GM21367 (cell line): ENCODE measurements at regions not wholly inside any gene's neighbourhood (a gene's known extent, or its start where the extent isn't known, plus 50 kb on each side); places are given as distances from the start of the nearest gene placed in this dataset.
"Not testable (repeated sequence)": the region's sequence is repeated elsewhere in the genome, so short reads cannot be mapped to it uniquely, and the experiment has no call there.

Experiments used
- ATAC-seq: cut with Tn5 transposase; IDR thresholded peaks from one replicate; pipeline ENCODE4 v1.9.1; 2021; ENCODE audit not compliant: unreplicated experiment

- ATAC-seq, result no peak
These were observed 993.5 kb upstream of the SEMA6A start for GRCh38 chr5:117568126-117568525.

DNA sequence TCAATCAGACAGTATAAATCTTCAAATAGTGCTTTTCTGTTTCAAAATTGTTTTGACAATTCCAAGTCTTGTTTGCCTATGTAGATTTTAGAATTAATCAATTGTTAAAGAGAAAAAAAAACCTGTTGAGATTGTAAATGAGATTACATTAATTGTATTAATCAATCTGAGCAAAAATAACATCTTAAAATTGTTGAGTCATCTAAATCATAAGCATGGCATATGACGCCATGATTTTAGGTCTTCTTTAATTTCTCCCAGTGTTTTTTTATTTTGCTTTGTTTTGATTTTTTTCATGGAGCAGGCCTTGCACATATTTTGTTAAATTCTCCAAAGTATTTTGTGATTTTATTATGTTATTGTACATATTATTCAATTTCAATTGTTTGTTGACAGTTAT, 988.0 kb upstream of the SEMA6A start:
- ATAC-seq, result no peak

- no peak for ATAC-seq
These were observed 986.9 kb upstream of the SEMA6A start for GRCh38 chr5:117561531-117561930.

DNA sequence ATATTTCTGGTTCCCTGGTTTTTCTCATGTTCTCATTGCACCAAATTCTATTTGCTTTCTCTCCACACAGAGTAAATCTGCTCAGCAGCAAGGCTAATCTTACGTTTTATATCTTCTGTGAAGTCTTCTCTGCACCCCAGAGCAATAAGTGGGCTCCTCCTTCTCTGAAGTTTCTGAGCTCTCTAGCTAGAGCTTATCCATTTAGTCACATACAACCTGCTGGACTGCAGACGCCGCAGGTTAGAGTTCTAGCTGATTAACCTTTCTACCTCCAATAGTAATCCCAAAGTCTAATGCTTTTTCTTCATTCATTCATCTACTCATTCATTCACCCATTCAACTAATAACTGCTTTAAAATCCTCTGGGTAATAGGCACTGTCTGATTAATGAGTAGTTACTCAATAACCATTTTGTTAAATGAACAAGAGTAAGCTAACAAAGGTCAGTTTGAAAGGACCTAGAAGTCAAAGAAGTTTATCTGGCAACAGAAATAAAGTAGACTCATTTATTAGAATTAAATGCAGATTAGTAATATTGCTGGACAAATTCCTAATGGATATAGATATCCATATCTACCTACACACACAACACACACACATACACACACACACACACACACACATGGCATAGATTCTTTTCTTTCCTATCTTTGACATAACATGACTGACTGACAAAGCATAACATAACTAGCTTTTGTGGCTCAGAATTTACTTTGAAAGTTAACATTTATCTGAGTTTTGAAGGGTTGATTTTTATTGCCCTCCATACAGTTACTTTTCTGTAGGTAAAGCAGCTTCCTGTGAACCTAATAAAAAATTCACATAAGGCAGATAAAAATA, 984.6 kb upstream of the SEMA6A start:
- no peak for ATAC-seq

GRCh38 chr5:117551236-117551635, 976.6 kb upstream of the SEMA6A start:
- ATAC-seq, result no peak

GRCh38 chr5:117547192-117547591, 972.6 kb upstream of the SEMA6A start:
- ATAC-seq, result no peak

DNA sequence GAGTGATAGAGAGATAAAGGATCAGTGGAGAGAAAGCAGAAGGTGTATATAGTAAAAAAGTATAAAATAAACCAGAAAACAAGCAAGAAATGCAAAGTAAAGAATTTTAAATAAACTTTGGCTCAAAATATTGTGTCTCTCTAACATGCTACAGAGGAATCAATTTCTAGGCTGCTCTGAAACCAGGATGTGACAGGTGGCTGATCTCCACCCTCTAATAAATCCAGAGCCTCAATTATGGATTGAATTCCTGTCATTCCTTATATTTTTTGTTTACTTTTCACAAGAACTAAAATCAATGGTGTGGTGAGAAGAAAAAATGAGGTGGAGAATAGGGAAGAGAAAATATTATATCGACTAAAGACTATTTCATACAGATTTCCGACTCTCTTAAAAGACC, 965.1 kb upstream of the SEMA6A start:
- no peak for ATAC-seq

- no peak for ATAC-seq
These were observed 959.2 kb upstream of the SEMA6A start for GRCh38 chr5:117533792-117534191.

DNA sequence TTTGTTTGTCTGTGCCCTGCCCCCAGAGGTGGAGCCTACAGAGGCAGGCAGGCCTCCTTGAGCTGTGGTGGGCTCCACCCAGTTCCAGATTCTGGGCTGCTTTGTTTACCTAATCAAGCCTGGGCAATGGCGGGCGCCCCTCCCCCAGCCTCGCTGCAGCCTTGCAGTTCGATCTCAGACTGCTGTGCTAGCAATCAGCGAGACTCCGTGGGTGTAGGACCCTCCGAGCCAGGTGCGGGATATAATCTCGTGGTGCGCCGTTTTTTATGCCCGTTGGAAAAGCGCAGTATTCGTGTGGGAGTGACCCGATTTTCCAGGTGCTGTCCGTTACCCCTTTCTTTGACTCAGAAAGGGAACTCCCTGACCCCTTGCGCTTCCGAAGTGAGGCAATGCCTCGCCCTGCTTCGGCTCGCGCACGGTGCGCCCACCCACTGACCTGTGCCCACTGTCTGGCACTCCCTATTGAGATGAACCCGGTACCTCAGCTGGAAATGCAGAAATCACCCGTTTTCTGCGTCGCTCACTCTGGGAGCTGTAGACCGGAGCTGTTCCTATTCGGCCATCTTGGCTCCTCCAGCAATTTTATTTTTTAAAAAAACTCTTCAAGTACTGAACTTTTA, 958.5 kb upstream of the SEMA6A start:
- ATAC-seq, result not testable (repeated sequence)

DNA sequence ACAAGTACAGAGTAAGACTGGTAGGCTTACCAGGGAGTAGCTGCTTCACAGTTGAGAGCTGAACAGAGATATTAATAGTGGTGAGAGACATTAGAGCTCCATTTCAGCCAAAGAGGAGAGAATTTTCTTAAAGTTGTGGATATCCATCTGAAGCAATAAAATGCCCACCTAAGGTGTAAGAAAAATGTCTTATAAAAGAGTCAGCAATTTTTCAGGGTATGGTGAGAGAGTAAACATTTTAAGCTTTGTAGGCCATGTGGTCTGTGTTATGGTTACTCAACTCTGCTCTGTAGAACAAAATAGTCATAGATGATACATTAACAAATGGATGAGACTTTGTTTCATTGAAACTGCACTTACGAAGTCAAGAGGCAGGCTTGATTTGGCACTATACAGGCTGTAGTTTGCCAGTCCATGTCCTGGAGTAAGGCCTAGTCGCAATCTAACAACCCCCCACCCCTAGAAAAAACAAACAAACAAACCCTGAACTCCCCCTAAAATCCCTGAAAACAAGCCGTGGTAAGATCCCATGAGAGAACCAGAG, 945.4 kb upstream of the SEMA6A start:
- ATAC-seq, result no peak

DNA sequence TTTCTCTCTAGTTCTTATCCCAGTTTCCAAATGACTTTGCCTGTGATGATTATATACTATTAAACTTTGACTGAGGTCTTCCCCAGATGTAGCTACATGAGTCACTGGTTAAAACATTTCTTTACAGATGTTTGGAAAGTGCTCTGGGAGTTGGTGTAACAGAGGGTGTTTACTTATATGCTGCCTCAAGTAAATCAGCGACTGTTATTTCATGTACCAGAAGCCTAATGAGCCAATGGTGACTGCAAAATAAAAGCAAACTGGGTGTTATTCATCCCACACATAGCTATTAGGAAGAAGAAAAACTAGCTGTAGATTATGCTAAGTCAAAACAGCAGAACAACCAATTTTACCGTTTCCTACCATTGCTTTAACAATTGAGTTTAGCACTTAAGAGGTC, 929.7 kb upstream of the SEMA6A start:
- no peak for ATAC-seq

DNA sequence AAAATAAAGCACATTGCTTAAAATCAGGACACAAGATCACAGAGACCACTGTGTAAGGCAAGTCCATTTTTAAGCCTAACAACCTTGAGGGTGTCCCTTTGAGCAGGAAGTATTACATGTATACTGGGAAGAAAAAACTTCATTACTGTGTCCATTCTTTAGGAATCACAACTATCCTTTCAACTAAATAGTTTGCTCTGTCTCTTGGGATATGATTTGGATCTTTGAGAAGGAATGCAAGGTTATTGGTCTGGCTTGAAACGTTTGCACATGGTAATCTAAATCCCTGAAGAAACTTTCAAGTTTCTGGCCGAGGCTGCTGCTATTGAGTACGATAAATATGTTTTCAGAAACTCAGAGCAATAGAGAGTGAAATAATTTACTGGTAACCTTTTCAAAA, 923.0 kb upstream of the SEMA6A start:
- no peak for ATAC-seq

- no peak for ATAC-seq
These were observed 922.2 kb upstream of the SEMA6A start for GRCh38 chr5:117496801-117497200.

GRCh38 chr5:117494188-117494587, 919.6 kb upstream of the SEMA6A start:
- ATAC-seq, result no peak

DNA sequence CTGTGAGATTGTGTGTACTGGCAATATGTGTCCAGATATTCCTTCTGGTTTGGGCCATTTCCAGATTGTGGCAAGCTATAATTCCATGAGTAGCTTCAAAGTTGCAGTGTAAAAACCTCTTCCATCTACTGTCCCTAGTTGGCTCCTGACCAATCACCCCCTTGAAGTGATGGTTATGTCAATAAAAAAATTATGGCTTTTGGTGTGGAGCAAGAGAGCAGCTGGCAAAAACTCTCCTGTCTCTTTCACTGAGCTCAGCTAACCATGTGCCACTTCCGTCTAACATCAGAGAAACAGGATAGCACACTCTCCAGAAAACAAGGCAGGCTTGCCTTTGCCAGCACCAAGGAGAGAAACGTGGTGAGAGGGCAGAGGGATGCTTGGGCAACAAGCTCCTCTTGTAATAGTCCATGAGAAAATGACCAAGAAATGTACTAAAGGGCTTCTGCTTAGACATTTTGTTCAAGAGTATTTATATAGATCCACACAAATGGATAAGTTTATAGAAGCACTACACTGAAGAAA, 914.4 kb upstream of the SEMA6A start:
- ATAC-seq, result no peak

- ATAC-seq, result no peak
These were observed 912.9 kb upstream of the SEMA6A start for GRCh38 chr5:117487556-117487955.

DNA sequence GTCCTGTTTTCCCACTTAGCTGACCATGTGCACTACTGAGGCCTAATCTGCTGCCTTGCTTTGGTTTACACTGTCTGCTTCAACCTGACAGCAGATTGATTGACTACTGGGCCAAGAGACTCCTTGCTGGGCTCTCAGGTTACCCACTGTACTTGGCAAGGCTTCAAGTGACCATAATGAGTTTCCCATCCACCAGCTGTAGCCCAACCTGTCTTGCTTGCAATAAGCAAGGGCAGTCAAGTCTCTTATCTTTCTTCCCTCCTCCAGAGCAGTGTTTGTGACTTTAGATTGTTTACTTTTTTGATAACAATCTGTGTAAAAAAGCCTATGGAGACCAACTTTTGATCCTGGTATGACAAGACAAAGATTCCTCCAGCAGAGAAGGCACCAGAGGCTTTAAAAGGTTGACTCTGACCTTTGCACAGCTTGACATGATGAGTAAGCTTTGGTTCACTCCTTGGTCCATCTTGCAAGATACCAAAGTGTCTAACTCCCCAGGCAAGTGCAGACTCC, 912.3 kb upstream of the SEMA6A start:
- no peak for ATAC-seq

GRCh38 chr5:117486261-117486660, 911.6 kb upstream of the SEMA6A start:
- ATAC-seq, result no peak

- no peak for ATAC-seq
These were observed 901.3 kb upstream of the SEMA6A start for GRCh38 chr5:117475919-117476318.

DNA sequence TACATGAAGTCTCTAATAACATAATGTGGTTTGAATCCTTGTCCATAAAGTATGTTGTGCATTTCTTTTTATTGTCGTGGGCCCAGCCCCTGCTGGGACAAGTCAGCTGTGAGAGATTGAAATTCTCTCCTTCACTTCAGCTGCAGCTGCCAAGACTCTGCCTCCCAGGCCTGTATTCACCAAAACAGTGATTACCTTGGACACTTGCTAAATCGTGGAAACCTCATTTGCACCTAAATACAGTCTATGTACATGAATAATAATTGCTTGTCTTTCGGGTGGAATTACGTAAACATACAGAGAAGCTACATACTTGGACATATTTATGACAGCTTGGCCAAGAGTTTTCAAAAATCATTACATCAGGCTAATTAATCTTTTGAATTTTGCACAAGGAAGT, 898.5 kb upstream of the SEMA6A start:
- no peak for ATAC-seq

DNA sequence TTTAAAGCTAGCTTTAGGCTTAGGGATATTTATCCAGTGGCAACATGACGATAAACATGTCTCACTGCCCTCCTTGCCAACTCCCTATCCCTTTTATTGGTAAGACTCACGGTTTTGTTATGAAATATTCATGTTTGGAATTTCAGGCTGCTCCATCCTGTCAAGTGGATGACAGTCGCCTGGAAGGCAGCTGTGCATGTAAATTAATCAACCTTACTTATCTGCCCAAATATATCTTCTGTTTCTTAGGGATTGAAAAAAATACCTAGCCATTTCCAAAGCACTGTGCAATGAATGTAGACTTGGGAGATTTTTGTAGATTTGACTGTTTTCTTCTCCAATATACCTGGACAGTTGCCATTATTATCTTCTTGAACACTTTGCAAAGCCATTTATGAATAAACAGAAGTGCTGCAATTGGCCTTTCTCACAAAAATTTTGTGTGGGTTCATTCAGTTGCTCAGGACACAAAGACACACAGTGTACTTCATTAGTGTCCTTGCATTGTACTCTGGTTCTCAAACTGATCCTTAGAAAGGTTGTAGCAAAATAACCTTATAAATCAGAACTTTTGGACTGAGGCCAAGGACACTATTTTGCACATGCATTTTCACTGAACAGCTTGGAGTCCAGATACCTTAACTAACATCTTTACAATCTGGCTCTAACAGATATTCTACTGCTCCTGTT, 889.4 kb upstream of the SEMA6A start:
- no peak for ATAC-seq
